GM18907 (cell line): ENCODE measurements at regions not wholly inside any gene's neighbourhood (a gene's known extent, or its start where the extent isn't known, plus 50 kb on each side); places are given as distances from the start of the nearest gene placed in this dataset.

Experiments used
- ATAC-seq: cut with Tn5 transposase; IDR thresholded peaks from one replicate; pipeline ENCODE4 v1.9.1; 2021; ENCODE audit warnings: mild to moderate bottlenecking, moderate library complexity; ENCODE audit not compliant: unreplicated experiment

- no peak for ATAC-seq
These were observed 54.2 kb downstream of the TMEM100 start for GRCh38 chr17:55668312-55668920.

DNA sequence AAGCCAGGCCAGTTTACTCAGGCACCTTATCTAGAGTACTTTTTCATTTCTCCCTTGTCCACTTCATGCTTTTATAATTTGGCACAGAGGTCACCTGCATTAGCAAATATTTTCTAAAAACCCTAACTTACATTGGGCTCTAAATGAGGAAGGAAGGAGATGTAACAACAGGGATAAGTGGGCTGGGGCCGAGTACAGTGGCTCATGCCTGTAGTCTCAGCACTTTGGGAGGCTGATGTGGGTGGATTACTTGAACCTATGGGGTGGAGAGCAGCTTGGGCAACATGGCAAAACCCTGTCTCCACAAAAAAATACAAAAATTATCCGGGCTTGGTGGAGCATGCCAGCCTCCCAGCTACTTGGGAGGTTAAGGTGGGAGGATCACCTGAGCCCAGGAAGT is 55.9 kb downstream of the TMEM100 start:
- no peak for ATAC-seq

- peak; percentile 87 for ATAC-seq
These were observed 58.4 kb downstream of the TMEM100 start for GRCh38 chr17:55664287-55664686.

GRCh38 chr17:55663400-55663799 is 59.3 kb downstream of the TMEM100 start:
- ATAC-seq, result no peak

DNA sequence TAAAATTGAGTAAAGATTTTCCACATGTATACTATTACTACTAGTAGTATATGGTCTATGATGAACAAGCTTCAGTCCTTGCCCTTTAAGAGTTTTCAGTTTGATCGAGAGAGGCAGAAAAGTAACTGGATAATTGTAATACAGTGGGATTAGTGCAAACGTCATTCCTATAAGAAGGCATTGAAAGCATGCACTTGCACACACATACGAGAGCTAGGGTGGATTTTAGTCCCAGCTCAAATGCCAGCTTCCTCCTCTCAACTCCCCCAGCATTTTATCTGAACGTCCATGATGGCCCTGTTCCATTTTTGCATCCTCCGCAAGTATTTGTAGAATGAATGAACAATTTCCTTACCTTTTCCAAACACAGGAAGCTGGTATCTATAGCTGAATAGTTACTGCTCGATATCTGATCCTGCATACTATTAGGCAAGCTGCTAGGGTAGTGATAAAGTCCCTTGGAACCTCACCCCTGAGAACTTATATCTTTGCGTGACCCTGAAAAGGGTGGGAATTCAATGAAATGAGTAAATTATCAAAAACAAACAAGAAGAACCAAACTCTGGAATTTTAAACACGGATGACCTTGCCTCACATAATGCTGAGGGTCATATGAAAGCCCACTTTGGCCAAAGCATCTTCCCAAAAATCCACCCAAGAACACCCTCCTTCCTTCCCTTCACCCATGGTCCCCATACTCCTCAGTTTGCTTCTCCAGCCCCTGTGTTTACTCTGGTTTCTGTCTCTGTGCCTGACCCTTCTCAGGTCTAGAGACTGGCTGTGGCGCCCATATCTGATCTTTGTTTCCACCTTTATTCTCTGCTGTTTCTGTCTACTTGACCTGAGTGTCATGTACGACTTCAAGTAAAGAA is 60.5 kb downstream of the TMEM100 start:
- ATAC-seq, result no peak

GRCh38 chr17:55661256-55661758 is 61.4 kb downstream of the TMEM100 start:
- ATAC-seq, result no peak

DNA sequence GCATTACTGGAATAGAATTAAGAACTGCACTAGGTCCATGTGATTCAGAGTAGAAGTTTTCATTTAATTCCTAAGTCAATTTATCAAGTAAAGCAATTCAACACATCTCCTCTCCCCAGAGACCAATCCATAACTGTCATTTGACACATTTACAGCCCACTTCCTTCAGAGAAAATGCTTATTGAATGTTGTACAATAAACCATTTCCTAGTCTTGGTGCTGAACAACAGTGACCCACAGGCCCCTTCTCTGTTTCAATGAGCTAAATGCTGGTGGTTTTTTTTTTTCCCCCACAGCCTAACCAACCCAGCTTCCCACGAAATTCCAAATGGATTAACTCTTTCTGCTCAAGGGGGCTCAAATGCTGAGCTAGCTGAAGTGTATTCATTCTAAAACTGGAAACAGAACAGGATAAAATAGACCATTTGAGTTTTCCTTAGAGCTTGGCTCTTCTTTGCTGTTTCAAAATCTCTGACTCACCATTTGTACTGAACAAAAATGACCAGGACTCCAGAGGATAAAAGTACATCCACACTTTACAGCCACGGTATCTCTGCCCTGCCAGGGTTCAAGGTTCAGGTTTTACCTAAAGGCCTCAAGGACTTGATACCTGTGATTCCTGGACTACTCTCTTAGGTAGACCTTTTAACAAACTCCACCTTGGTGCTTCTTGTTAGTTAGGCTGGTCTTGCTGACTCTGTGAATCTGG is 62.3 kb downstream of the TMEM100 start:
- no peak for ATAC-seq

DNA sequence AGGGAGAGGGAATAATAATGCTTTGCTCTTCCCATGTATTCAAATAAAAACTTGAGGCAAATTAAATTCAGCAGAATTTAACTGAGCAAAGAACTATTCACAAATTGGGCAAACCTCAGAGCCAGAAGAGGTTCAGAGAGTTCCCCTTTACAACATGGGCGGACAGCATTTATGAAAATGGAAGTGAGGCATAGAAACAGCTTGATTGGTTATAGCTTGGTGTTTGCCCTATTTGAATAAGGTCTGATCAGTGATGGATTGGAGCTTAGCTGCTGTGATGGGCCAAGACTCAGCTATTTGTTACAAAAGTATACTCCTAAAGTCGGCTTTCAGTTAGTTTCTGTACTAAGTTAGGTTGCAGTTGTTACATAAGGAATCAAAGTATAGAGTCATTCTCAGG is 63.0 kb downstream of the TMEM100 start:
- ATAC-seq, result no peak

DNA sequence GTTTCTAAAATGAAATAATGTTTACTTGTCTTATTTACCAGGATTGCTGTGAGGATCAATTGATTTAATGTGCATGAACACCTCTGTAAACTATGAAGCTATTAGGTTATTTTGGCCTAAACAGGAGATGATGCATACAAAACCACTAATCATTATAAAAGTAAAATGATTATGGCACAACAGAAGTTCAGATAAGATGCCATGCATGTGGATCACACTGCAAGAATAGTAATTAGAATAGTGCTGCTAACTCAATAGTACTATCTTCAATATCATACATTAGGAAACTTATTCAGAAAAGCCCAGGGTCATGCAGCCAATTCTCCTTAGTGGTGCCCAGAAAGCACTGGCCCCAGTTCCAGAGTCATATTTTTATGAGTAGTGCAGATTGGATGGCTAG is 66.9 kb downstream of the TMEM100 start:
- no peak for ATAC-seq

- ATAC-seq, result no peak
These were observed 67.8 kb downstream of the TMEM100 start for GRCh38 chr17:55654821-55655220.

GRCh38 chr17:55654022-55654421 is 68.6 kb downstream of the TMEM100 start:
- ATAC-seq, result no peak

GRCh38 chr17:55652825-55653224 is 69.8 kb downstream of the TMEM100 start:
- no peak for ATAC-seq

DNA sequence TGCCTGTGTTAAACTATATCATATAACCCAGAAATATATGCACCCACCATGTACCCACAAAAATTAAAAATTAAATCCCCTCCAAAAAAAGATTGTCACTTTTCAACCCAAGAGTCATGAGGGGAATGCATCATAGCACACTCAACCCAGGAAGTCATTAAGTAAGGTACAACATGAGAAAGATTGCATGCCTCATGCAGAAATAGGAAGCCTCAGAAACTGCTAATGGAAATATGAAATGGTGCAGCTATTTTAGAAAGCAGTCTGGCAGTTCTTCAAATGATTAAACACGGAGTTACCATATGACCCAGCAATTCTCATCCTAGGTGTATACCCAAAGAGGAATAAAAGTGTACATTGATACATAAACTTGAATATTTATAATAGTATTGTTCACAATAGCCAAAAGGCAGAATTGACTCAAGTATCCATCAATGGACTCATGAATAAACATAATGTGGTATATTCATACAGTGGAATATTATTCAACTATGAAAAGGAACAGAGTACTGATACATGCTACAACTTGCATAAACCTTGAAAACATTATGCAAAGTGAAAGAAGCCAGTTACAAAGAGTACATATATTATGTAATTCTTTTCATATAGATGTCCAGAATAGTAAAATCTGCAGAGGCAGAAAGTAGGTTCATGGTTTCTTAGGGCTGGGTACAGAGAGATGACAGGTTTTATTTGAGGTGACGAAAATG is 70.4 kb downstream of the TMEM100 start:
- ATAC-seq, result peak; percentile 64

DNA sequence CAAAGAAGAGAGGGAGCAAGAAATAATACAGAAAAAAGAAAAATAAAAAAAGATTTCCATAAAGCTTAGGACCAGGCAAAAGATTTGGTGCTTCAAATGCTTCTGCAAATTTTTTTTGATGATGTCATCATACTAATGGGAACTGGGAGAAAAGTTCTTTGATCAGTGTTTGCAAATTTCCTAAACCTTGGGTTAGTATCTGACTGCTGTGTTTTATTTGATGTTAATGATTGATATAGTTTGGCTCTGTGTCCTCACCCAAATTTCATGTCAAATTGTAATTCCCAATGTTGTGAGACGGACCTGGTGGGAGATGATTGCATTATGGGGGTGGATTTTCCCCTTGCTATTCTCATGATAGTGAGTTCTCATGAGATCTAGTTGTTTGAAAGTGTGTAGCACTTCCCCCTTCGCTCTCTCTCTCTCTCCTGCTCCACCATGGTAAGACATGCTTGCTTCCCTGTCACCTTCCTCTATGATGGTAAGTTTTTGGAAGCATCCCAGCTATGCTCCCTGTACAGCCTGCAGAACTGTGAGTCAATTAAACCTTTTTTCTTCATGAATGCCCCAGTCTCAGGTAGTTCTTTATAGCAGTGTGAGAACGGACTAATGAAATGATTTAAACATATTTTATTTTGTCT is 72.6 kb downstream of the TMEM100 start:
- no peak for ATAC-seq

DNA sequence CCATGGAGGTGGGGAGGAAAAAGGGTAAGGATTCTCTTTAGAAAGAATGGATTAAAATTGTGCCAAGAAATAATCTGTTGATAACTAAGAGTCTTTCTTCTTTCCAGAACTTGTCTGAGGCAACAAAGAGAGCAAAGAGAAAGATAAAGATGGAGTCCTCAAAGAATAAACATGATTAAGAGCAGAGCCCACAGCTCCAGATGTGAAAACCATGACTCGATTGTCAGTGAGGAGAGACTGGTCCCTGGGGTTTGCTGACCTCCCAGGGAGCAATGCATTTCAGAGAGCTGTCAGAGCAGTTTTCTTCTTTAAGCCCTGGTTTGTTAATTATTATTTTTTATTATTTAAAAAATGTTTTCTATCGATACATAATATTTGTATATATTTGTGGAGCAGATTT is 74.6 kb downstream of the TMEM100 start:
- ATAC-seq, result no peak

- no peak for ATAC-seq
These were observed 77.3 kb downstream of the TMEM100 start for GRCh38 chr17:55645361-55645760.

- no peak for ATAC-seq
These were observed 78.3 kb downstream of the TMEM100 start for GRCh38 chr17:55644346-55644745.

GRCh38 chr17:55642741-55643140 is 79.9 kb downstream of the TMEM100 start:
- no peak for ATAC-seq

DNA sequence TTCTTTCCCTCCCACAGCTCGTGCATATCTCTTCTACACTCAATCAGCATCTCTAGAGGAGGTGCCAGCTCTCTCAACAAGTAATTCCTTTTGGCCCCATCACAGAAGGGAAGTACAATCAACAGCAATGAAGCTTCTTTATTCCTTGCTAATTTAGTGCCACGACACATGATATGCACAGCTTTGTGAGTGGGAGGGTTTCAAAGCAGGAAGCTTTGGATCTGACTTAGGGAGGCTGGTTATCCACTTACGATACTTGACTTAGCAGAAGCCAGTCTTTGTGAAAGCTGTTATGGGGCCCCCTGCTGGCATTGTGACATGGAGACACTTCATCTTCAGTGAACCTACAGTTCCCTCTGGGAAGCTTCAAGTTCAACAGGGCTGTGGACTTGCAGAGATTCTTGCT is 81.0 kb downstream of the TMEM100 start:
- no peak for ATAC-seq

DNA sequence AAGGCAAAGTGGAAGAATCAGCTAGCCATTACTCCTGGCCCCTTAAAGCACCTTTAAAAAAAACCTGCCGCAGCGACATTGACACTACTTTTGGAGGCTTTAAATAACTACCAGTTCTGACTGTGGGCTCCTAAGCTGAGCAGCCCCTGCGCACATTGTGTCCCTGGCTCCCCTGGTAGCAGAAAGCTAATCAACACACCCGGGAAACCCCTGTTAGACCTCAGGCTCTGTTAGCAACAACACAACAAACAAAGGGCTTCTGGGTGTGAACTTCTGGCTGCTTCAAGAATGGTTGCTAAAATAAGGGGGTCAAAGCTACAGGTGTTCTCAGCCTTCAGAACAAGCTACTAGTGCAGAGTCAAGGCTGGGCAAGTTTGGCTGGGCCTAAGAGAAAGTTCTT is 83.6 kb downstream of the TMEM100 start:
- no peak for ATAC-seq
